ENCODE measurements at regions not wholly inside any gene's neighbourhood (a gene's known extent, or its start where the extent isn't known, plus 50 kb on each side); places are given as distances from the start of the nearest gene placed in this dataset.

GRCh38 chr5:113660706-113661250 is 147.3 kb downstream of the YTHDC2 start (continued):
- TF ChIP-seq ATF3 (IDR thresholded peaks at IDR 0.05) (no peak), TCF7L2 (IDR thresholded peaks at IDR 0.05; ENCODE audit: borderline replicate concordance, extremely low read depth, insufficient read depth, insufficient read length) (no peak)

GRCh38 chr5:113663879-113664541 is 150.5 kb downstream of the YTHDC2 start:
- Histone ChIP-seq H3K9ac (ENCODE audit: low read length) (no peak overlapping the region), H3K4me1 (ENCODE audit: control insufficient read depth in 1 of 2, insufficient read depth in 2 of 2, low read length in 2 of 2) (no peaks in the 10 kb centered on the region), H3K27me3 (ENCODE audit: insufficient read depth, low read length) (no peaks in the 10 kb centered on the region), H3K79me2 (ENCODE audit: insufficient read depth, low read length) (no peaks in the 10 kb centered on the region), H3K27ac (ENCODE audit: low read depth, low read length) (no peak overlapping the region), H3K4me2 (ENCODE audit: low read length) (no peak overlapping the region), H2AFZ (ENCODE audit: low read depth, low read length, poor library complexity, severe bottlenecking) (peak overlapping the region; percentile 91), H4K20me1 (ENCODE audit: insufficient read depth) (no peaks in the 10 kb centered on the region), H3K9me3 (ENCODE audit: control insufficient read depth in 1 of 2, insufficient read depth in 1 of 2, low read depth in 1 of 2, low read length in 2 of 2) (no peaks in the 10 kb centered on the region), H3K36me3 (ENCODE audit: control insufficient read depth in 1 of 2, insufficient read depth in 2 of 2, low read length in 2 of 2) (no peaks in the 10 kb centered on the region), H3K4me3 (replicated peaks in 1 of 2; ENCODE audit: low read depth in 1 of 2, low read length in 2 of 2) (no peak overlapping the region), H3K9me2 (ENCODE audit: insufficient read depth) (no peaks in the 10 kb centered on the region)
- CTCF ChIA-PET = interaction anchor here (1.5 kb wide), 1 partner anchor 52 kb away, joined by 14 read pairs; no protein-coding TSS in a partner anchor
- TF ChIP-seq CTCF (IDR thresholded peaks at IDR 0.05 in 2 of 3, conservative IDR thresholded peaks at IDR 0.05 in 1 of 3; ENCODE audit: borderline replicate concordance in 1 of 3, insufficient read depth in 1 of 3, low read depth in 2 of 3, low read length in 2 of 3) = peak; percentile 10 to 69 (median 57); a peak in 4 of 6 replicates
- peak; percentile 37 for TF ChIP-seq RAD21 (IDR thresholded peaks at IDR 0.05; ENCODE audit: low read depth)
- no peak for TF ChIP-seq ZNF274 (IDR thresholded peaks at IDR 0.05; ENCODE audit: low read depth, low read length)
- TF ChIP-seq JUND (IDR thresholded peaks at IDR 0.05) = no peak
- intact Hi-C loops (cut with micrococcal nuclease) = loop anchor here (2.0 kb wide), 1 partner anchor 51 kb away; no protein-coding TSS in a partner anchor
- ATAC-seq = peak; percentile 93
- POLR2A ChIA-PET = no interaction called here
- BruUV-seq (replicated peaks) = no TSS peak
- DNase-seq (ENCODE audit: low read depth, low spot score) = peak; percentile 51
- RAD21 ChIA-PET (ENCODE audit: low non-redundant PET in 1 of 2, low total read pairs in 2 of 2, uncharacterized antibody in 2 of 2, unreplicated experiment in 2 of 2) = interaction anchor here in 1 of 2 experiments (0.7 kb wide), 1 partner anchor 52 kb away, joined by 3 read pairs; no protein-coding TSS in a partner anchor
